ENCODE measurements at regions not wholly inside any gene's neighbourhood (a gene's known extent, or its start where the extent isn't known, plus 50 kb on each side); places are given as distances from the start of the nearest gene placed in this dataset.

GRCh38 chr2:16115291-16115690, 174.9 kb downstream of the MYCN start:
- no peak for TF ChIP-seq POLR2A (IDR thresholded peaks at IDR 0.05)
- TF ChIP-seq CTCF (IDR thresholded peaks at IDR 0.05), result no peak
- TF ChIP-seq POLR2AphosphoS5 (IDR thresholded peaks at IDR 0.05; ENCODE audit: insufficient read depth in 1 of 2, low read depth in 1 of 2), result no peak
